Fibroblast of the aortic adventitia (primary cell): ENCODE measurements at regions not wholly inside any gene's neighbourhood (a gene's known extent, or its start where the extent isn't known, plus 50 kb on each side); places are given as distances from the start of the nearest gene placed in this dataset.

Source experiments
- DNase-seq: peaks from one replicate; pipeline ENCODE4 v3.0.0-alpha.2; 2010; ENCODE audit warnings: low read depth
- H3K4me3 ChIP-seq: 2 replicates; pipeline ENCODE4 v1.5.1; 2011; ENCODE audit warnings: low read depth, mild to moderate bottlenecking, control low read depth, low read length, moderate library complexity
- TF ChIP-seq, protein P1 (sequence below): IDR thresholded peaks from 2 replicates; pipeline ENCODE4 v1.5.1; 2011; ENCODE audit warnings: mild to moderate bottlenecking, low read length, control low read depth, inconsistent platforms; ENCODE audit not compliant: insufficient read depth

DNA sequence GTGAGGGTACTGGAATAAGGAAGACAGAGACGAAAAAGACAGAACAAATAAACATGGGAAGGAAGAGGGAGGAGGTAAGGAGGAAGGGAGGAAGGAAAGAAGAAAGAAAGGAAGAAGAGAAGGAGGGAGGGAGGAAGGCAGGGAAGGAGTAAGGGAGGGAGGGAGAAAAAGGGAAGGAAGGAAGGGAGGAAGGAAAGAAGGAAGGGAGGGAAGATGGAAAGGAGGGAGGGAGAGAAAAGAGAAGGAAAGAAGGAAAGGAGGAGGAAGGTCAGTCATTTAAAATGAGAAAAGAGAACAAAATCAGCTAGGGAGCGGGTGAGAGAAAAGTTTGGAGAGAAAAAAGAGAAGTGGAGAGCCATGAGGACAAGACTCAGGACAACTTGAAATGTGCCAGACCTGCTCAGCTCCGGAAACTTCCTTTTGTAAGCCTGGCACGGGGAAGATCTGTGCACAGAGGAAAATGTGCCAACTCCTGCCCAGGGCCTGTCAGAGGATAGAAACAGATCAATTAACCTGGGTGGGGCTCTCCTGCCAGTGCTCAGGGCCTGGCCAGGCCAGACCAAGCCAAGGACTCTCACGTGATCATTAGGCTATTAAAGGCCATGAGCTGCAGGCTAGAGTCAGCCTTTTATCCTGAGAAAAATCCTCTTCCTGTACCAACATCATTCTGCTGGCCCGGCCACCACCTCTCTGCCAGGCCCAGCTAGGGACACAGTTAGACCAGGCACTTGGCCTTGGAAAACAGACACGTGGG is 50.1 kb upstream of the BCL6 start:
- no peak for DNase-seq
- TF ChIP-seq, protein P1, sequence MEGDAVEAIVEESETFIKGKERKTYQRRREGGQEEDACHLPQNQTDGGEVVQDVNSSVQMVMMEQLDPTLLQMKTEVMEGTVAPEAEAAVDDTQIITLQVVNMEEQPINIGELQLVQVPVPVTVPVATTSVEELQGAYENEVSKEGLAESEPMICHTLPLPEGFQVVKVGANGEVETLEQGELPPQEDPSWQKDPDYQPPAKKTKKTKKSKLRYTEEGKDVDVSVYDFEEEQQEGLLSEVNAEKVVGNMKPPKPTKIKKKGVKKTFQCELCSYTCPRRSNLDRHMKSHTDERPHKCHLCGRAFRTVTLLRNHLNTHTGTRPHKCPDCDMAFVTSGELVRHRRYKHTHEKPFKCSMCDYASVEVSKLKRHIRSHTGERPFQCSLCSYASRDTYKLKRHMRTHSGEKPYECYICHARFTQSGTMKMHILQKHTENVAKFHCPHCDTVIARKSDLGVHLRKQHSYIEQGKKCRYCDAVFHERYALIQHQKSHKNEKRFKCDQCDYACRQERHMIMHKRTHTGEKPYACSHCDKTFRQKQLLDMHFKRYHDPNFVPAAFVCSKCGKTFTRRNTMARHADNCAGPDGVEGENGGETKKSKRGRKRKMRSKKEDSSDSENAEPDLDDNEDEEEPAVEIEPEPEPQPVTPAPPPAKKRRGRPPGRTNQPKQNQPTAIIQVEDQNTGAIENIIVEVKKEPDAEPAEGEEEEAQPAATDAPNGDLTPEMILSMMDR = no peak

DNA sequence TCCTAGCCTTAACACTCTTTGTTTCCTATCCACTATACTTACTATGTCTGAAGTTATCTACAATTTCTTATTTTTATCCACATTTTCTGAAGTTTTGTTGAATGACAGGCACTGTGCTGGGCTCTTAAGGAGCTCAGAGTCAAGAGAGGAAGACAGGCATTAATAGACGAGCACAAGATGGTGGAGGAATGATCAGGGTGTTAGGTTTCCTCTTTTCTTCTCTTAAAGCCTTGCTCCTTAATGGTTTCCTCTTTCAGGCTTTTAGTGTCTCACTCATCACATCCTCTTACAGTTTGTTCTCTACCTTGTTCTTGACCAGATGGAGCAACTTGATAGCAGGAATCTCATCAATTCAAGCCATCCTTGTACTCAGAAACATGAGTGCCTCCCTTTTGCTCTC is 52.9 kb upstream of the BCL6 start:
- TF ChIP-seq, protein P1 = no peak
- DNase-seq = no peak
- no peak overlapping the region for H3K4me3 ChIP-seq

More for the DNA sequence above, 50.1 kb upstream of the BCL6 start:
- no peak overlapping the region for H3K4me3 ChIP-seq

DNA sequence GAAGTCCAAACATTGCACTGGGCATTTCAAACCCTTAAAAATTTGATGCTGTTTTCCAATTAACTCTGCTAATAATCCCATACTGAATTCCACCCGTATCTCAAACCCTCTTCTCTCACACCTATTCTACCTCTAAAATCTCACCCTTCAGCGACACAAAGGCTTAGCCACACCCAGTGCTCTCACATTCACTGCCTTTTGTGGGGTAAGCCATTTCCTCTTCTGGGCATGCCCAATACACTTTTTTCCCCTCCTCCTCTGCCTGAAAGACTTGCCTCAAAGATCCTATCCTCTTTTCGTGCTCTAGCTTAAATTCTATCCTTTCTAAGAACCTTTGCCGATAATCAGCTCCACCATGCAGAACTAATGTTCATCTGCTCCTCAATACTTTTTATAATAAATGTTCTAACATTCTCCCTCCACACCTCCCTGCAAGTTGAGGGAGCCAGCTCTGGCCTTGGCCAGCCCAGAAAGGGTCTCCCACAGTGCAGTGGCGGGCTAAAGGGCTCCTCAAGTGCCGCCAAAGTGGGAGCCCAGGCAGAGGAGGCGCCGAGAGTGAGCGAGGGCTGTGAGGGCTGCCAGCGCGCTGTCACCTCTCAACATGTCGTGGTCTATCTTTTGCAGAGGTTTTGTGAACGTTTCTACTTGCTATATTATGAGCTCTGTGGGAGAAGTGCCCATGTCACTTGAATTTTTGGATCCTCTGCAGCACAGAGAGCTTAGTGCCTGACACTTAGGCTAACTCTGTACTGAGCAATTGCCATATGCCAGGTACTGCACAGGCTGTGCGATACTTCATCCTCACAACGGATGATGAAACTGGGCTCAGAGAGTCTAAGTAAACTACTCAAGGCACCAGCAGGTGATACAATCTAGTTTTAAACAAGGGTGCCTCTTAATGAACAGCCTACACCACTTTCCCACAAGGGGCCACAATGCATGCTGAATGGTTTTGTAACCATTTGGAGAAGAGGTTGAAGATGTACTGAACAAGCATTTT is 53.6 kb upstream of the BCL6 start:
- no peak for DNase-seq
- H3K4me3 ChIP-seq = no peak overlapping the region
- TF ChIP-seq, protein P1 = no peak

DNA sequence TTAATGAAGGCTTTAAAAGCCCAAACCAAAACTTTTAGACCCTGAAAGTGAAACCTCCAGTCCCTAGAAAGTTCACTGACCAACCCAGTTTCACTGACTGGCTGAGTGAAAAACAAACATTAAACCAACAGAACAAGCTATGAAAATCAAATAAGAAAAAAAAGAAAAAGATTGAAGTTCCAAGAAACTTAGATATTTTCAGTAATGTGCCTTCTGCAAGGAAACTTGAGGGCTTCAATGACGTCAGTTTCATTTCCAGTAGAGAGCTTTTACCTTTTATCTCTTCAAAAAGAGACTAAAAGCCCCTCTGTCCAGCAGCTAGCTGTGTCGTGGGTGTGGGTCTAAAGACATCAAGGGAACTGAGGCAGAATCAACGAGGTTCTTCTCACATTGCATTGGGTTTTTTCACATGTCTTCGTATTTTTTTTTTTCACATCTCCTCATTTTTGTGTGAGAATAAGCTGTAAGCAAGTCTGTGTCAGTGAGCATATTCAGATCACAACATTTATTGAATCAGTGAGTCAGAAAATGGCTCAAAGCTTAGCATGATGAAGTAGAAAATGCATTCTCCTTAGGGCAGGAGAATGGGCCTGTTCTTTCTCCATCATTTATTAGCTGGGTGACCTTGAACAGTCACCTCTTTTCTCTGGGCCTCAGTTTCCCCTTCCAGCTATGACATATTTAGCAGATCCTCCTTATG is 54.8 kb upstream of the BCL6 start:
- no peak overlapping the region for H3K4me3 ChIP-seq
- TF ChIP-seq, protein P1 = no peak
- no peak for DNase-seq

DNA sequence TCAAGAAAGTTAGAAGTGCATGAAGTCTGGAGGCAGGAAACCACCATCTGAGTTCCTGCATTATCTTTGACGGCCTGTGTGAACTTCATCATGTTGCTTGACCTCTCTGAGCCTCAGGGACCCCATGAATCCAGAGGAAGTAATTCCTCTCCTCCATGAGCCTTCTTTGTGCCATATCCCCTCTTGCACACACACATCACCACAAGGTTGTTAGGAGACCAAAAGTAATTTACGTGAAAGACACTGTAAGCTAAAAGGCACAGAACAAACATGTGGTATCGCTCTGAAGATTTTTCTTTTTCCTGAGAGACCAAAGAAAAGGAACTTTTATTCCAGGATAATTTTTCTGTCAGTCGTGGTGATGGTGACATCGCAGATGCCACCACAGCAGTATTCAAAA is 55.9 kb upstream of the BCL6 start:
- no peak for DNase-seq
- TF ChIP-seq, protein P1 = no peak
- H3K4me3 ChIP-seq = no peak overlapping the region

DNA sequence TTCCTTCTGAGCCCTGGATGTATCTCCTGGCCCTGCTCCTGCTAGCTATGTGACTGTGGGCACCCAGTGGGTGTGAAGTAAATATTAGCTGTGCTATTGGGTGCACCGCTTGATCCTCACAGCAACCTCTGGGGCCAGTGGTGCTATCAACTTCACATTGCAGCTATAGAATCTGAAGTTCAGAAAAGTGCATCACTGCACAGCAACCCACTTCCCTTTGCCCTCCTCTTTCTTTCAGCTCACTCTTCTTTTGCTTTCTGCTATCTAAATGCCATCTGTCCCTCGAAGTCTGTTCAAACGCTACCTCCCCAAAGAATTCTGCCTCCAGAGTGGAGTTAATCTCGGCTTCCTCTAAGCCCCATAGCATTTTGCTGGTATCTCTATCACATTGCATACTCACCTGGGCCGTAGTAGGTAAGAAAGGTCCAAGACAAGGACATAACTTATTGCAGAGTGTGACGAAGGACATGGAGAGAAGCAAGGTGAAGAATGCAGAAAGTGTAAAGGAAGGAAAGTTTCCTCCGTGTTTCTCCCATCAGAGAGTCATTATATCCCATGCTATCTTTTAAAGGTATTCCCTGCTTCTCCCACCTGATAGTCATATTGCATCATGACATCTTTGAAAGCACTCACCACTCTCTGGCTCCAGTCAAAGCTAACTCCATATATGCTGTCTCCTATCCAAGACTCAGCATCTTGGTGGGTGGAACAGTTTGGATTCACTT is 57.1 kb upstream of the BCL6 start:
- TF ChIP-seq, protein P1 = no peak
- no peak overlapping the region for H3K4me3 ChIP-seq
- DNase-seq = no peak
